AG10803 (cell line): ENCODE measurements at regions not wholly inside any gene's neighbourhood (a gene's known extent, or its start where the extent isn't known, plus 50 kb on each side); places are given as distances from the start of the nearest gene placed in this dataset.
A peak's percentile ranks its signal among the peaks of the same experiment; 100 is the strongest.

Experiments
- DNase-seq: peaks from one replicate; pipeline ENCODE4 v3.0.0; 2010; ENCODE audit warnings: low read depth
- H3K4me3 ChIP-seq: 2 replicates; pipeline ENCODE4 v1.5.1; 2011; ENCODE audit warnings: mild to moderate bottlenecking, low read length, control low read depth
- TF ChIP-seq, protein P1 (sequence below): conservative IDR thresholded peaks from 2 replicates; pipeline ENCODE4 v1.5.1; 2011; ENCODE audit warnings: mild to moderate bottlenecking, low read length, control low read depth, inconsistent platforms

DNA sequence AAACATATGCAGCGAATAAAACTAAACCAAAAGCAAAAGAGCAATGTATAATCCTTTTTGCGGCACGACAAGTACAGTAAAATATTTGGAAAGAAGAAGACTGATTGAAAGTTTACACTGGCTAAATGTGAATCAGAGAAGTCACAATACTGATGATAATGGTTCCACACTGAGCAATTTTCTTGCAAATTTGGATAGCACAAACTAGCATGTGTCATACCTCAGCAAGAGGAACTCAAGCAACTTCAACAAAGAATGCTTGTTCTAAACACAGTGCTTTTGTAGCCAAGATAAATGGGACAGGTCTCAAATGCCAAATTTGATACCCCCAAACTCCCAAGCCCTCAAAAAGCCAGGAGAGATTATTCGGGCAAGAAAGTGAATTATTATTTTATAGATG, 839.1 kb downstream of the GALC start:
- H3K4me3 ChIP-seq, result no peak overlapping the region
- TF ChIP-seq, protein P1, sequence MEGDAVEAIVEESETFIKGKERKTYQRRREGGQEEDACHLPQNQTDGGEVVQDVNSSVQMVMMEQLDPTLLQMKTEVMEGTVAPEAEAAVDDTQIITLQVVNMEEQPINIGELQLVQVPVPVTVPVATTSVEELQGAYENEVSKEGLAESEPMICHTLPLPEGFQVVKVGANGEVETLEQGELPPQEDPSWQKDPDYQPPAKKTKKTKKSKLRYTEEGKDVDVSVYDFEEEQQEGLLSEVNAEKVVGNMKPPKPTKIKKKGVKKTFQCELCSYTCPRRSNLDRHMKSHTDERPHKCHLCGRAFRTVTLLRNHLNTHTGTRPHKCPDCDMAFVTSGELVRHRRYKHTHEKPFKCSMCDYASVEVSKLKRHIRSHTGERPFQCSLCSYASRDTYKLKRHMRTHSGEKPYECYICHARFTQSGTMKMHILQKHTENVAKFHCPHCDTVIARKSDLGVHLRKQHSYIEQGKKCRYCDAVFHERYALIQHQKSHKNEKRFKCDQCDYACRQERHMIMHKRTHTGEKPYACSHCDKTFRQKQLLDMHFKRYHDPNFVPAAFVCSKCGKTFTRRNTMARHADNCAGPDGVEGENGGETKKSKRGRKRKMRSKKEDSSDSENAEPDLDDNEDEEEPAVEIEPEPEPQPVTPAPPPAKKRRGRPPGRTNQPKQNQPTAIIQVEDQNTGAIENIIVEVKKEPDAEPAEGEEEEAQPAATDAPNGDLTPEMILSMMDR, result no peak
- no peak for DNase-seq

DNA sequence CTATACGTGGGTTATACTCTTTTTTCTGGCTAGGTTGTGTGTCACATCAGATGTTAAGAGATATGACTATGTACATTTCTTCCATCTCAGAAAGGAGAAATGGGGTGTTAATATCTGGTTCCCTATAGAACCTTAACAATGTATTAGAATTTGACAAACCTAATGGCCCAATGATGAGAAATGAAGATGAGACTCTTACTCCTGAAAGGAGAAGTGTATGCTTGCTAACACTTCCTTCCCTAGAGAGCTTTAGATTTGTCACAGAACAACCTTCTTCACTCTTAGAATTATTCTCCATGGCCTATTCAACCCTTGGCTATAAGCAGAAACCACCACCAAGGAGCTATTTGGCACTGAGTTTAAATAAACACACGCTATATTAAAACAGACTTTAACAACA, 839.6 kb downstream of the GALC start:
- H3K4me3 ChIP-seq, result no peak overlapping the region
- no peak for DNase-seq
- TF ChIP-seq, protein P1, result no peak

GRCh38 chr14:87152693-87153092, 840.3 kb downstream of the GALC start:
- TF ChIP-seq, protein P1, result no peak
- H3K4me3 ChIP-seq, result no peak overlapping the region
- no peak for DNase-seq

GRCh38 chr14:87149583-87150354, 843.2 kb downstream of the GALC start:
- H3K4me3 ChIP-seq, result no peak overlapping the region
- TF ChIP-seq, protein P1, result no peak
- peak; percentile 95 for DNase-seq

GRCh38 chr14:87148655-87149054, 844.3 kb downstream of the GALC start:
- no peak overlapping the region for H3K4me3 ChIP-seq
- peak; percentile 80 for DNase-seq
- TF ChIP-seq, protein P1, result no peak

DNA sequence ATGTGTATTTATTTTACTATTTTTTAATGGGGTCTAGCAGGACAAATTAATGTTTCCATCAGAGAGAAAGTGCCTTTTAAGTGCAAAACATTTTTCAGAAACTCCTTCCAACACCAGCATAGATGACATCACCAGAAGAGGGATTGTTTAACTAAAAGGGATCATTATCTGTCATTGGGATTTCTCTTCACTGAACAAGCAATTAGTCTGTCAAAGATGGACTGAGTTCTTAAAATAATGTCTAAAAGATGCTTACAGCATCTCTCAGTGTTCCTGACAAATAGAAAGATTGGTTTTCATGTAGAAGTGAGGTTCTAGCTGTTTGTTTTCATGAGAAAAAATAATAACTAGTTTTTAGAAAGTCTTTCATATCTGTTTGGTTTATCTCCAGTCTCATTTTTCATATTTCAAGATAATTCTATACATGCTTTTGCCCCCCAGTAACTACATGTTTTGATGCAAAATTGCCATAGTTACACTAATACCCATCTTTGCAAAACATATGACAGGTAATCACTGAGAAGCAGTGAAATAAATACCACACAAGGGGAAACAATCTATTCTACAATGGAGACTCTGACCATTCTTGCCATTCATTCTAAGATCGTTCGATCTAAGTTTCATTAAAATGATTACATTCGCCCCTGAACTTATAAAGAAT, 850.3 kb downstream of the GALC start:
- no peak overlapping the region for H3K4me3 ChIP-seq
- TF ChIP-seq, protein P1, result no peak
- DNase-seq, result no peak

DNA sequence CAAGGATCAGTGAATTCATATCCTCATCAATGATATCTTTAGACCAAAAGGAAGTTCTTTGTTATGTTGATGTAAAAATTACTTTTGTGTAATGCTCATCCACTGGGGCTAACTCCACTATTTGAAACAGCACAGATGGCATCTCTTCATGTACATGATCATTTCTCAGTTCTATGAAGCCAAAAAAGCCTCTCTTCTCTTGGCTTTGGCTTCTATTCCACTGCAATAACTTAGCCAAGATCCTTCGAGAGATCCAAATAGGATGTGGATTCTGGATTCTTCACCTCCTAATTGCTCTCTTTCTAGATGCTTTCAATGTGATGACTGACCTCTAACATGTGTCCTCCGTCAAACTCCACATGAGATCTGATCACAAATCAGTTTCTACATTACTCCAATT, 851.2 kb downstream of the GALC start:
- DNase-seq, result no peak
- TF ChIP-seq, protein P1, result no peak
- no peak overlapping the region for H3K4me3 ChIP-seq
